OCI-LY7 (cell line): ENCODE measurements at regions not wholly inside any gene's neighbourhood (a gene's known extent, or its start where the extent isn't known, plus 50 kb on each side); places are given as distances from the start of the nearest gene placed in this dataset.

ENCODE experiments used
- BruUV-seq: library from RNA; stranded (reverse); fragments of 400-500 nt; replicated peaks from 2 replicates; lab custom pipeline; 2021; lab: Mats Ljungman, UMichigan
- CTCF ChIA-PET: fragments of 300-600 bp; sonication (Branson Sonifier 250); formaldehyde crosslinking; loops from one replicate; lab custom pipeline; 2022; ENCODE audit warnings: antibody characterized with exemption; ENCODE audit not compliant: unreplicated experiment; lab: Charles Lee
- POLR2A ChIA-PET: fragments of 300-600 bp; sonication (Branson Sonifier 250); formaldehyde crosslinking; loops from one replicate; lab custom pipeline; 2022; ENCODE audit warnings: antibody characterized with exemption; lab: Charles Lee
- DNase-seq: peaks from one replicate; pipeline ENCODE4 v3.0.0-alpha.2; 2015; ENCODE audit warnings: low spot score
- H2AFZ ChIP-seq: fragments of 200-600 bp; sonication (generic), shearing (Covaris generic); 2 replicates; pipeline ENCODE4 v1.6.1; 2014; ENCODE audit warnings: mild to moderate bottlenecking, antibody characterized with exemption, low read length, moderate library complexity
- H3K27ac ChIP-seq: fragments of 200-600 bp; sonication (generic); 2 replicates; pipeline ENCODE4 v1.5.1; 2014; ENCODE audit warnings: mixed run types, low read depth, mild to moderate bottlenecking, moderate library complexity, low read length, inconsistent platforms; ENCODE audit not compliant: poor library complexity, severe bottlenecking
- H3K36me3 ChIP-seq: fragments of 200-600 bp; sonication (generic); 2 replicates; pipeline ENCODE4 v1.6.1; 2014; ENCODE audit warnings: mild to moderate bottlenecking, antibody characterized with exemption, low read length, moderate library complexity, mixed read lengths; ENCODE audit not compliant: insufficient read depth
- H3K4me1 ChIP-seq: fragments of 200-600 bp; sonication (generic); 2 replicates; pipeline ENCODE4 v1.5.1; 2014; ENCODE audit warnings: mild to moderate bottlenecking, low read length; ENCODE audit not compliant: insufficient read depth, poor library complexity, severe bottlenecking
- H3K4me2 ChIP-seq: fragments of 200-600 bp; sonication (generic); 2 replicates; pipeline ENCODE4 v1.6.1; 2014; ENCODE audit warnings: mild to moderate bottlenecking, low read length
- H3K4me3 ChIP-seq: fragments of 200-600 bp; sonication (generic); 2 replicates; pipeline ENCODE4 v1.5.1; 2014; ENCODE audit warnings: mild to moderate bottlenecking, low read depth, low read length; ENCODE audit not compliant: poor library complexity, severe bottlenecking
- H3K79me2 ChIP-seq: fragments of 200-600 bp; sonication (generic); 2 replicates; pipeline ENCODE4 v1.6.1; 2016; ENCODE audit warnings: low read depth, mild to moderate bottlenecking, low read length, moderate library complexity, mixed read lengths; ENCODE audit not compliant: insufficient read depth
- H3K9me2 ChIP-seq: fragments of 200-600 bp; sonication (generic); 2 replicates; pipeline ENCODE4 v1.6.1; 2016; ENCODE audit warnings: mild to moderate bottlenecking, low read length, mixed read lengths; ENCODE audit not compliant: insufficient read depth
- H3K9me3 ChIP-seq: fragments of 200-600 bp; sonication (generic); 2 replicates; pipeline ENCODE4 v1.6.1; 2014; ENCODE audit warnings: mild to moderate bottlenecking, mixed run types, low read length, mixed read lengths
- H4K20me1 ChIP-seq: fragments of 200-600 bp; sonication (generic); 2 replicates; pipeline ENCODE4 v1.6.1; 2014; ENCODE audit warnings: mild to moderate bottlenecking, antibody characterized with exemption, low read length, moderate library complexity, mixed read lengths; ENCODE audit not compliant: insufficient read depth
- CTCF ChIP-seq: fragments of 200-600 bp; sonication (generic); conservative IDR thresholded peaks from 2 replicates; pipeline ENCODE4 v1.5.1; 2014; ENCODE audit warnings: mild to moderate bottlenecking, antibody characterized with exemption, low read length, moderate library complexity, mixed read lengths
- EZH2phosphoT487 ChIP-seq: fragments of 200-600 bp; sonication (generic); IDR thresholded peaks from 2 replicates; pipeline ENCODE4 v1.6.1; 2018; ENCODE audit warnings: low read depth, borderline replicate concordance, mild to moderate bottlenecking, mixed run types, antibody characterized with exemption, low read length, moderate library complexity, mixed read lengths
- intact Hi-C: fragments of 100-400 bp; cut with micrococcal nuclease; formaldehyde crosslinking; loops from one replicate; pipeline ENCODE4 v1.10.0; 2022; ENCODE audit not compliant: unreplicated experiment

GRCh38 chr5:114185274-114185673 lies 176.6 kb upstream of the KCNN2 start:
- H4K20me1 ChIP-seq: no peaks in the 10 kb centered on the region
- ChIA-PET POLR2A (no interaction called here), CTCF (no interaction called here)
- DNase-seq: no peak
- no peaks in the 10 kb centered on the region for H3K36me3 ChIP-seq
- intact Hi-C loops: no loop called here
- H3K4me3 ChIP-seq: no peak overlapping the region
- TF ChIP-seq EZH2phosphoT487: no peak
- no peak for TF ChIP-seq CTCF
- H3K4me1 ChIP-seq: no peaks in the 10 kb centered on the region
- BruUV-seq: no TSS peak
- peaks cover 12% of the 10 kb centered on the region; the same call in 1 of the 2 replicates for H3K9me3 ChIP-seq
- no peaks in the 10 kb centered on the region for H3K9me2 ChIP-seq
- no peak overlapping the region for H3K4me2 ChIP-seq
- H3K27ac ChIP-seq: no peak overlapping the region
- no peak overlapping the region for H2AFZ ChIP-seq
- H3K79me2 ChIP-seq: no peaks in the 10 kb centered on the region

GRCh38 chr5:114191441-114191840 lies 170.4 kb upstream of the KCNN2 start:
- CTCF ChIA-PET: no interaction called here
- Histone ChIP-seq H3K36me3 (no peaks in the 10 kb centered on the region), H3K9me3 (no peaks in the 10 kb centered on the region), H3K4me3 (no peak overlapping the region), H3K4me1 (no peaks in the 10 kb centered on the region), H3K79me2 (no peaks in the 10 kb centered on the region), H3K27ac (no peak overlapping the region), H4K20me1 (no peaks in the 10 kb centered on the region), H3K9me2 (no peaks in the 10 kb centered on the region), H3K4me2 (no peak overlapping the region), H2AFZ (no peak overlapping the region)
- TF ChIP-seq CTCF: no peak
- TF ChIP-seq EZH2phosphoT487: no peak
- POLR2A ChIA-PET: interaction anchor here (0.6 to 1.6 kb wide), 3 partner anchors 12 to 258 kb away, joined by 3 read pairs; no protein-coding TSS in a partner anchor
- BruUV-seq: no TSS peak
- intact Hi-C loops: no loop called here
- DNase-seq: no peak

- no peak overlapping the region for H3K4me2 ChIP-seq
- no TSS peak for BruUV-seq
- no peak for DNase-seq
- no peaks in the 10 kb centered on the region for H3K4me1 ChIP-seq
- H3K4me3 ChIP-seq: no peak overlapping the region
- H3K36me3 ChIP-seq: no peaks in the 10 kb centered on the region
- intact Hi-C loops: no loop called here
- no peak for TF ChIP-seq CTCF
- no peak for TF ChIP-seq EZH2phosphoT487
- ChIA-PET POLR2A (interaction anchor here (0.7 to 1.6 kb wide), 3 partner anchors 9 to 93 kb away, joined by 3 to 4 read pairs (median 3); no protein-coding TSS in a partner anchor), CTCF (no interaction called here)
- no peak overlapping the region for H2AFZ ChIP-seq
- H3K9me3 ChIP-seq: no peaks in the 10 kb centered on the region
- no peak overlapping the region for H3K27ac ChIP-seq
- H4K20me1 ChIP-seq: no peaks in the 10 kb centered on the region
- H3K79me2 ChIP-seq: no peaks in the 10 kb centered on the region
- no peaks in the 10 kb centered on the region for H3K9me2 ChIP-seq
Measured at GRCh38 chr5:114192108-114192507, 169.8 kb upstream of the KCNN2 start.
